GM21619 (cell line): ENCODE measurements at regions not wholly inside any gene's neighbourhood (a gene's known extent, or its start where the extent isn't known, plus 50 kb on each side); places are given as distances from the start of the nearest gene placed in this dataset.
"Not testable (repeated sequence)": the region's sequence is repeated elsewhere in the genome, so short reads cannot be mapped to it uniquely, and the experiment has no call there.

Experiments
- ATAC-seq: cut with Tn5 transposase; IDR thresholded peaks from one replicate; pipeline ENCODE4 v1.9.1; 2021; ENCODE audit not compliant: unreplicated experiment

DNA sequence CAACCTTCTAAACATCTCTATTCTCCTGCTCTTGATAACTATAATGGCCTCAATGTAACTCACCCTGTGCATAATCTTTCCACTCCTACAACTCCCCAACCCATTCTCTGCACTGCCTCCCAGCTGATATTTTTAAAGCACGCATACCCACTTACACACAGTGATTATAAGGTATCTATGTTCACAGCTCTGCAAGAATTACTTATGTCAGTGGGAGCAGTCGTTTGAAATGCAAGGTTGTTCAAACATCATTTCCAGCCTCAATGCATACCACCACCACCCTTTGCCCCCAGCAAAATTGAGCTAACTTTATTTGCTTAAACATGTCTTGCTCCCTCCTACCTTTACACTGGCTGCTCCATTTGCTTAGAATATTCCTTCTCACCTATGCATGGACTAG lies 506.0 kb downstream of the RFPL4B start:
- no peak for ATAC-seq

DNA sequence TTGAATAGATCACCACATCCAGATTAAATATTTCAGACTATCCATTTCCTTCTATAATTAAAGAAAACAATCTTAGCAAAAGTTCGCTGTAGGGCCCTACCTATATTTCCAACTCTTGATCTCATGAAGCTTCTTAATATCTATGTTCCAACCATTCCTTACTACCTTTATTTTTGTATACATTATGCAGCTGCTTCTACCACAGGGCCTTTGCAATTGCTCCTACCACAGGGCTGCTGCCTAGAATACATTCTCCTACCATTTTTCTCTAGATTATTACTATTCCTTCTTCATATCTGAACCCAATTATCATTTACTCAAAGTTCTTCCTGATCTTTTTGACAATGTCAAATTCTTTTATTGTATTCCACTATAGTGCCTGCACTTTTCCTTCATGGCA lies 516.6 kb downstream of the RFPL4B start:
- ATAC-seq = no peak

DNA sequence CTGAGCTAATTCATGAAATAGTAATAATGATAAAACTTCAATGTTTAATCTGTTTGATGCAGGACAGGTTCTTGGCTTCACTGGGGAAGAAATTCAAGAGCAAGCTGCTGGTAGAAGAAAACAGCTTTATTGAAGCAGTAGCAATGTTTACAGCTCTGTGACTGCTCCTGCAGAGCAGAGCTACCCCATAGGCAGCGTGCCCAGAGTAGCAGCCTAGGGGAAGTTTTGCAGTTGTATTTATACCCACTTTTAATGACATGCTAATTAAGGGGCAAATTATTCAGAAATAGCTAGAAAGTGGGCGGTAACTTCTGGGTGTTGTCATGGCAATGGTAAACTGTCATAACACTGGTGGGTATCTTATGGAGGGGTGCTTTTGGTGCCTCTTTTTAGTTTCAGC lies 518.0 kb downstream of the RFPL4B start:
- no peak for ATAC-seq

DNA sequence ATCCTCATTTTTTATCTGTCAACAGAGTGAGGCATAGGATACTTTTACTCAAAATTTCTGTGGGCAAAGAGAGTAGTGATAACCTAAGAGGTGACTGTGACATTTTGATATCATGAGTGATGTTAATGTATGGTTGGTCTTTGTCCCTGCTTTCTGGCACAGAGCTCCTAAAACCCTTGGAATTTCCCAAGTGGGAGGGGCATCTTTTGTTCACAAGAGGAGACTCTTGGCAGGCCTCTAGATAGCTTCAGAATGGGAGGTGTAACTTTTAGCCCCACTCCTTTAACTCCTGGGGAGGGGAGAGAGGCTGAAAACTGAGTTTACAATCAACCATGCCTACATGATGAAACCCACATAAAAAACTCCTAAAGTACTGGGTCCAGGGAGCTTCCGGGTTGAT lies 527.8 kb downstream of the RFPL4B start:
- ATAC-seq = no peak

DNA sequence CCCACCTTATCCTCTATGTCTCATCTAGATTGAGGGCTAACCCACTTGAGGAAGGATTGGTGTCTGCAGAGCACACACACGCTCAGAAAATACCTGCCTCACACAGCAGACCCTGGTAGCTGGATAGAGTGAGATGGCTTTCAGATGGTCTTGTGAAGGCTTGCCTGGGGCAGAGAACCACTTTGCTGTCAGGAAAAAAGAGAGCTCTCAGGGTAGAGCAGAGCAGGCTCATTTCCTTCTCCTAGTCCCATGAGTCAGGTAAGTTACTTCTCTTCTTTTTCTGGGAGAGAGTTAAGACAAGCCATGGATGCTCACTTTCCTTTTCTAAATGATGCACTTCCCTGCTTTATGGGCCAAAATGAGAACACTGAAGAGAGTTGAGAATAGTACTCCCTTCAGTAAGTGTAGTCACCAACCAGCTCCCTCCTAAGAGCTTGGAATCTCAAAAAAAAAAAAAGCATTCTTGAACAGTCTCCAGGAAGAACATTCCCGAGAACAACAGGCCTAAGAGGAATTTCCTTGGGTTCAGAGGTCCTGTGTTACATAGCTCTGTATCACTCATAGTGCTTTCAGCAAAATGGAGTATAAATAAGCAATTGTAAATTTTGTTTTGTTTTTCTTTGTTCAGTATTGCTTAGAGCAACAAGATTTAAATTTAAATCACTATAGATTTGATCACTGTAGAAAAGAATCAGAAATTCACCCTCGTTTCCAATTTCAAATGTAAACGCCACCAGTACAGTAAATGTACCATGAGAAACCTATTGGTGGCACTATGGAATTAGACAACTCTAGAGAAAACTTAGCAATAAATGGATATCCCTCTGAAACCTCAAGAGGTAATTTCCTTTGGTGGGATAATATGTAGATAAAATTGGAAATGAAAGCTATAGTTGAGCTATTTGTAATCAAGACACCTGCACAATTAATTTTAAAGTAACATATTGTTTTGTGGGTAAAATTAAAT lies 530.3 kb downstream of the RFPL4B start:
- ATAC-seq = no peak

DNA sequence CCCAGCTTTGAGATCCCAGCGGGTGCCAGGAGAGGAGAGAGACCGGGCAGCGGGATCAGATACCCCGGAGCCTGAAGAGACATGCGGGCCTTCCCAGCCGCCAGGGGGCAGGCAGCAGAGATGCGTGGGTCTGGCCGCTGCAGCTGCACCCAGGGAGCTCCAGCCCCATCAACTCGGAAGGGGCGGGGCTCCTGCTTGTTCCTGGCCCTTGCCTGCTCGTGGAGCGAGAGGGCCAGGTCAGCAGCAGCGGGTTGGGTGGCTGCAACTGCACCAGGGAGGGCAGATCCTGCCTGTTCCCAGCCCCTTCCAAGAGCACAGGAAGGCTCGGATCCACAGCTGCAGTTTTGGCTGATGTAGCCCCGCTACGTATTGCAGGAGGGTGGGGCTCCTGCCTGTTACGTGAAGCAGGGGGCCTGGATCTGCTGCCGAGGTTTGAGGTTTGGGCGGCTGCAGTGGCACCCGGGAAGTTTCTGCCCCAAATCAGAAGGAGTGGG lies 532.8 kb downstream of the RFPL4B start:
- no peak for ATAC-seq

DNA sequence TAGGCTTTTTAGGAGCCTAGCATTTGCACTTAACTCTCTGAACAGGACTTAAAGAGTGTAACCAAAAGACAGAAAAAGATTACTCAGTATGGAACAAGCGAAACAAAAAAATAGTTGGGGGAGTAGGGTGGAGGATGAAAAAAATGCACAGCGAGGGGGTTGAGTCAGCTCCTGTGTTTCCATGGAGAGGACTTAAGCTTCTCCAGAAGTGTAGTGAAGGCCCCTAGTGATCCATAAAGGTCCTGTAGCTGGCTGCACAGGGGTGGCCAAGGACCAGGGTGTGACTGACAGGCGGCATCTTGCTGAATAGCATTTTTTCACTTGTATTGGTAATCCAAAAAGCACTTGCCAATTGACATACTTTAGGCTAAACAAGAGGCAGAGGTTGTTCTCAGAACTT lies 533.9 kb downstream of the RFPL4B start:
- ATAC-seq = no peak

DNA sequence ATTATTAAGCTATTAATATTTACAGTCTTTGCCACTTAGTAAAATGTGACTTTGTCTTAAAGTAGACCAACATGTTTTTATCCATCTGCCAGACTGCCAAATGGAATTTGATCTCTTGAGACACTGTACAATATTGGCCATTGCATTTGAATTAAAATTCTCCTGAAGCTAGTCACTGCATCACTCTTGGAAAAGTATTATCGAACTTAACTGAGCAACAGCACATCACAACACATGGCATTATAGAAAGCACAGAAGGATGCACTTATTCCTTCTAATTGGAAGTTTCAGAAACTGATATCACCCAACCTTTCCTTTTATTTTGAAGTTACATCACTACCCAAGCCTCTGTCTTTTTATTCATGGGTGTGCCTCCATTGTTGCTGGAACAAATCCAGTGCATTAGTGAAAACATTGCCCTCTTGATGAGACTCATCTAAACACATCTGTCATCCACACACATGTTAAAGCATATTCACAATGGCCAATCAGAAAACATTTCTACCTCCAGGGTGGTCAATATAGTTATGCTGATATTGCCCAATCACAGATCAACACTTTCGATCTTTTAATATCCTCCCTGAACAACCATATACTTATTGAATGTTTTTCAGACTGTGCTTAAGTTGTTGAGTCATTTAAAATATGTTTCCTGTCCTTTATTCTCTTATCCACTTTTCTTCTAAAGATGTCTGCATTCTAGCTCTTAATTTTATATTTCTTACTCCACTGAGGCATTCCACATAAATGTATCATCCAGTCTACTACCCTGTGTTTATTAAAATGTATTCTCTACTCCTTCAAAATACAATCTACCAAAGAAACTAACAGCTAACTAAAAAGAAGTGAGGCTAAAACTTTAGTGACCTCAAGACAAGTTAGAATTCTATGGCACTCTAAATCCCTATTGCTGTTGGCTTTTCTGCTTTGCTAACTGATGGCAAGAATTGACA lies 535.0 kb downstream of the RFPL4B start:
- no peak for ATAC-seq

DNA sequence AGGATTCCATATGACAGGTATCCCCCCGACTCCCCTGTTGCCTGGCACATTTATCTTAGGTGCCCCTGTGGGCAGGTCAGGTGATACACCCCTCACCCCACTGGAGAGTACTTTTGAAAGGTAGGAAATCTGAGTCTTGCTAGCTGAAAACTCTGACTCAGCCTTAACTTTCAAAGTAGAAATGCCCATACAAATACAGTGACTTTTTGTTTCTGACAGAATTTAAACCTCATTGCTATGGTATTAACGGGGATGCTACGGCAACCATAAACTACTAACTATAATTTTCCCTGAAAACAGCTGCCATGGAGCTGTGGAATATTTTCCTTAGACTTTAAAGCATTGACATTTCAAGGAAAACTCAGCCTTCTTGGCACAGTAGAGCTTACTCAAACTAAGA lies 536.0 kb downstream of the RFPL4B start:
- no peak for ATAC-seq

DNA sequence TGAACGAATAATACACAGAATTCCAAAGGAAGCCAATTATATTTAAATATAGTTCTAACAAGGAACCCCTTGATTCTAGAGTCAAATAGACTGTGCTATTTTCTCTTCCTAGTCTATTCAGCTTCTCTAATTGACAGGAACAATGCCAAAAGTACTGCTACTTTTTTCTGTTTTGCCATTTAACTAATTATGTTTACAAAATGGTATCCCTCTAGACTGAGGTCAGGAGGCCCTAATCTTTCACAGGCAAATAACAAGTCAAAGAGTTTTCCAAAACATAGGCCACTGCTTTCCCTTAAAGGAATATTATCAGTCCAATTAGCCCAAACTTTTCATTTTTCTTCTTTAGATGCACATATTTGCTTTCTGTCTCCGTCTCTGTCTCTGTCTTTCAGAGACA lies 539.3 kb downstream of the RFPL4B start:
- ATAC-seq = no peak

DNA sequence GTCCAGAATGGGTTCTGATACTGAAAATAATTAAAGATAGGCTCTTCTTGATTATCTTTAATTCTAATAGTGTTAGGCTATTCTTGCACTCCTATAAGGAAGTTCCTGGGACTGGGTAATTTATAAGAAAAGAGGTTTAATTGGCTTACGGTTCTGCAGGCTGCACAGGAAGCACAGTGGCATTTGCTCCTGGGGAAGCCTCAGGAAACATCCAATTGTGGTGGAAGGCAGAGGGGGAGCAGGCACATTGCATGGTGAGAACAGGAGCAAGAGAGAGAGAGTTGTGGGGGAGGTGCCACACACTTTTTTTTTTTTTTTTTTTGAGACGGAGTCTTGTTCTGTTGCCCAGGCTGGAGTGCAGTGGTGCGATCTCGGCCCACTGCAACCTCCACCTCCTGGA lies 540.3 kb downstream of the RFPL4B start:
- not testable (repeated sequence) for ATAC-seq

DNA sequence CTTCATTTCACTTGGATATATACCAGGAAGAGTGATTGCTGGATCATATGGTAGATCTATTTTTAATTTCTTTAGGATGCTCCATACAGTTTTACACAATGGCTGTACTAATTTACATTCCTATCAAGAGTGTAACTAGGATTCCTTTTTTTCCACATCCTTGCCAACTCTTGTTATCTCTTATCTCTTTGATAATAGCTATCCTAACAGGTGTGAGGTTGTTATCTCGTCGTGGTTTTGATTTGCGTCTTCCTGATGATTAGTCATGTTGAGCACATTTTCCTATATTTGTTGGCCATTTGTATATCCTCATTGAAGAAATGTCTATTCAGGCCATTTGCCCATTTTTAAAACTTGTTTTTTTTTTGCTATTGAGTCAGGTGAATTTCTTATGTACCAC lies 552.4 kb downstream of the RFPL4B start:
- ATAC-seq = no peak

DNA sequence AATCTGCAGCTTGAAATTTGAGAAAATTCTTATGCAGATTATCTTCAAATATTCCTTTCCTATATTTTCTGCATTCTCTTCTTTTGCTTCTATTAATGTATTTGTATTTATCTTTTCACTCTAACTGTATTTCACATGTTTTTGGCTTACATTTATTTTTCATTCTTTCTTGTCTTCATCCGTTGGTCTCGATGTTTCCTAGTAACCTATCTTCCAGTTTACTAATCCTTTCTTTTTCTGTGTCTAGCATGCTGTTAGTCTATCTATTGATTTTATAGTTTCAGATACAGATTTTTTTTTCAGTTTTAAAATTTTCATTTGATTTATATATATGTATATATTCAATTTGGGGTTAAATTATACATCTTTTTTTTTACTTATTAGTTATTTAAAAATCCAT lies 556.2 kb downstream of the RFPL4B start:
- ATAC-seq = no peak

DNA sequence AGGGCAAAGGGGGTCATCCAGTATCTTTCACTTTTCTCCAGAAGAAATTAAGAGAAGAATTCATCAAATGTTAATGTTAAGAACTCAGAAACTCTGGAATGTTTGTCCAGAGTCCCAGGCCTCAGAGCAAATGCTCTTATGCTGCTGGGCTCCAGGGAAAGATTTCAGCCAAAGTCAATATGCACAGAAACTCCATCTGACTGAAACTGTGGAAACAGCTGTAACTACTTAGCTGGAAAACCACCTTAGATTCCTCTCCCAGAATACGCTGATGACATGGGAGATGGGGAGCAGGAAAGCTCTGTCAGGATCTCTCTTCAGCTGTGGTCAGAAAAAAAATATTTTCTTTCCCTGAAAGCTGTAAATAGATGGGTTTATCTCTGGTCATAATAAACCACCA lies 559.6 kb downstream of the RFPL4B start:
- ATAC-seq = no peak

DNA sequence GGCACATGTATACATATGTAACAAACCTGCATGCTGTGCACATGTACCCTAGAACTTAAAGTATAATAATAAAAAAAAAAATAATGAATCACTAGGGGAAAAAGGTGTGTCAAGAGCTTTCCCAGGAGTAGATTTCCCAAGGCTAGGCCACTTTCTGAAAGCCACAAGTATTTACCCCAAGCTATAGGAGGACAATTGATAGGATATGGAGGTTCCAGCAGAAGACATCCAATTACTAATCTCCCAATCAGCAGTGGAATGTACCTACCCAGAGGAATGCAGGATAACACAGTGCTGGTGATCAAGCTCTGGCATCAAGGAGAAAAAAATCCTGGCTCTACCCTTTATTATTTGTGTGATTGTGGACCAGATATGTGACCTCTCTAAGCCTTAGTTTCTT lies 562.7 kb downstream of the RFPL4B start:
- ATAC-seq = no peak

DNA sequence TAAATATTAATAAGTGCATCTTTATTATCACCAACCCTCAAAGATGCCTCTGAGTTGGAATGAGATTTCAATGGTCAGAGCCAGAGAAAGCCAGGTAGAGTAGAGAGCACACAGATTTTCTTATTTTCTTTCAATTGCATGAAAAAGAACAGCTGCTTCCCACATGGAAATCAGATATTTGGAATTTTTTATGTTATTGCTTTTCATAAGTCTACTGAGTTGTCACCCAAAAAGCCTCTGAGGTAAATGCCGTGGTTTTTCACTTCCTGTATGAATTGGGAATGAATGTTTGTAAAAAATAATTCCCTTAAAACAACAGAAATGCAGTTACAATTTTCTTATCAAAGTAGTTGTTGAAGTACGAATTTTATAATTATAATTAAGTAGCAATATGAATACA lies 563.1 kb downstream of the RFPL4B start:
- no peak for ATAC-seq

DNA sequence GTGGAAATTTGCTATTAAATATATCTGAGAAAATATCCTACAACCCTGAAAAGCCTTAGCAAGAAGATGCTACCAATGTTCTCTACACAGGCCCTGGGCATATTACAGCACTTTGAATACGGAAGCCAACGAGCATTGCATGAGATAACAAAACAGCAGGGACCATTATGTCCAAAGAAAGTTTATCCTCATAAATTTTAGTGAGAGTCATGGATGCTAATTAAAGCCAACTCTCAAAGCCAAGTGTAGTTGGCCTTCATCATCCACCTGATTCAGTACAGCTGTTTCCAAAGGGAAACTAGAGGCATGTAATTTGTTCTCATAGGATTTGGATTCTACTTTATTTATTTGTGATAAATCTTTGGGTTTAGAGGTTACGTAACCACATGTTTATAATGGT lies 564.8 kb downstream of the RFPL4B start:
- no peak for ATAC-seq

DNA sequence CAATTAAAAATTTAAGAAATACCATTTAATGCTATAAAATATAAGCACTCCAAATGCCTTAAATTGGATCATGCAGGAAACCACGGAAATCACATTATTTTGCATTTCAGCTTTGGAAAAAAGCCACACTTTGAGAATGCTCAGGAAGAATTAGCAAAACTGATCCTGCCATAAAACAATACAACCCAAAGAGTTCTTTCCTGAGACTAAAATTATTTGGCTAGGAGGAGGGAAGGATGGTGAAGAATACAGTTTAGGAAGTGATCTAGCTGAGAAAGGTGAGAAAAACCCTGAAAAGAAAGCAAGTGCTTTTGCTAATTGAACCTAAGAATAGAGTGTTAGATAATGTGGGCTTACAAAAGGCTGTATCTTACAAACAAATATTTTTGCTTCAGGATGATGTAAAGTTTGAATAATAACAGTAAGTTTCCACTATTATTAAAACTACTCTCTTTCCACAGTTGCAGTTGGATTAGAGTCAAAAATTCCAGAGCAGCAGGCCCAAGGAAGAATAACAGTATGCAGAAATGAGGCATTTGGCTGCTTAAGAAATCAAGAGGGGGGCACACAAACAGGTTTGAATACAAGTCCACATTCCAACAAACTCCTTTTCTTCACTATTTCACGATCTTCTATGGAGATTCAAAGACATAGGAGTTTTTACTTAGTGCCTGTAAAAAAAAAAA lies 565.4 kb downstream of the RFPL4B start:
- no peak for ATAC-seq

DNA sequence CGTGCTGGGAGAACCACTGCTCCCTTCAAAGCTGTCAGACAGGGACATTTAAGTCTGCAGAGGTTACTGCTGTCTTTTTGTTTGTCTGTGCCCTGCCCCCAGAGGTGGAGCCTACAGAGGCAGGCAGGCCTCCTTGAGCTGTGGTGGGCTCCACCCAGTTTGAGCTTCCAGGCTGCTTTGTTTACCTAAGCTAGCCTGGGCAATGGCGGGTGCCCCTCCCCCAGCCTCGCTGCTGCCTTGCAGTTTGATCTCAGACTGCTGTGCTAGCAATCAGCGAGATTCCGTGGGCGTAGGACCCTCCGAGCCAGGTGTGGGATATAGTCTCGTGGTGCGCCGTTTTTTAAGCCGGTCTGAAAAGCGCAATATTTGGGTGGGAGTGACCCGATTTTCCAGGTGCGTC lies 572.6 kb downstream of the RFPL4B start:
- not testable (repeated sequence) for ATAC-seq

DNA sequence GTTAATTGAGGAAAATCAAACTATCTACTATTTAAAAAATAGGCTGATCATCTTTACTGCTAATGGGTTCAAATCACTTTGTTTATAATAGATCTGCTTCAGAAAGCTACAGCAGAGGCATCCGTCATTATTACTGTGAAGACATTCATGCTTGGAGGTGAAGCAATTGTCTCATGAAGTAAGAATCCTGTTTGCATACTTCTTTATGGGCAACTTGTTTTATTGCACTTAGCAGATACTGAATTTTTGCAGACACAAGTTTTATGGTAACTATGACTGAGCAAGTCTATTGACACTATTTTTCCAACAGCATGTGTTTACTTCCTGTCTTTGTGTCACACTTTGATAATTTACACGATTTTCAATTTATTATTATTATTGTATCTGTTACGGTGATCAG lies 573.9 kb downstream of the RFPL4B start:
- ATAC-seq = no peak

DNA sequence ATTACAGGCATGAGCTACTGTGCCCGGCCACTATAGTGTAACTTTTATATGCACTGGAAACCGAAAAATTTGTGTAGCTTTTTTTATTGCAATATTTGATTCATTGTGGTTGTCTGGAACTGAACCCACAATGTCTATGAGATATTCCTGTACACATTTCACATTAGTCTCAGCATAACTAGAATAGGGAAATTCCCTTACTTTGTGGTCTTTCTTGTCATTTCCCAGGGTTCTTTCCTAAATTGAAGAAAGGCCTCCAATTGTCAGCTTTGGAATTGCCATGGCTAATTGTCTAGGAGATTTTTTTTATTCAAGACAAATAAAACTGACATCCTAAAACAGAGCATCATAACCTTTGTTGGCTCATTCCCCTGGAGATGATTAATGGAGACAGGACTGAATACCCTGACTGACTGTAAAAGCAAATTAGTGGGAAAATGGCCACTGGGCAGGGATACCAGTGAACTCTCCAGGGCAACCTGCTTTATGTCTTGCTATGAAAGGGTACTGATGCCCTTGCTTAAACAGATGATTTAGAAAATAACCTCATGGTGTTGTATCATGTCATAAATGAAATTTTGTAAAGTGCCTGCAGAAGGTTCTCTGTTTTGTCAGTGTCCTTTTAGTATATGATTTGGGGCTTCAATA lies 576.9 kb downstream of the RFPL4B start:
- ATAC-seq = no peak
